ENCODE measurements at regions not wholly inside any gene's neighbourhood (a gene's known extent, or its start where the extent isn't known, plus 50 kb on each side); places are given as distances from the start of the nearest gene placed in this dataset.
A peak's percentile ranks its signal among the peaks of the same experiment; 100 is the strongest.

GRCh38 chr20:11204926-11205768 lies 531.3 kb upstream of the JAG1 start (continued):
- TF ChIP-seq NR2F6 (IDR thresholded peaks at IDR 0.05) = no peak; the same call in 1 of the 2 replicates
- peak; percentile 18; the same call in 1 of the 2 replicates for TF ChIP-seq NR2F6 (CRISPR knock-in tag; IDR thresholded peaks at IDR 0.05)
- TF ChIP-seq RBM22 (optimal IDR thresholded peaks at IDR 0.05; ENCODE audit: low read length) = no peak
- TF ChIP-seq BRD4 (CRISPR knock-in tag; IDR thresholded peaks at IDR 0.05) = no peak
- TF ChIP-seq ZMYM2 (CRISPR knock-in tag; IDR thresholded peaks at IDR 0.05) = no peak
- TF ChIP-seq ZNF710 (CRISPR knock-in tag; IDR thresholded peaks at IDR 0.05; ENCODE audit: borderline replicate concordance) = no peak
- no peak for TF ChIP-seq ZNF709 (CRISPR knock-in tag; IDR thresholded peaks at IDR 0.05)
- no peak for TF ChIP-seq ZNF460 (CRISPR knock-in tag; IDR thresholded peaks at IDR 0.05; ENCODE audit: borderline replicate concordance)
- no peak for TF ChIP-seq ZNF318 (CRISPR knock-in tag; IDR thresholded peaks at IDR 0.05)
- TF ChIP-seq ZNF670 (CRISPR knock-in tag; IDR thresholded peaks at IDR 0.05; ENCODE audit: borderline replicate concordance) = no peak
- TF ChIP-seq GABPA (IDR thresholded peaks at IDR 0.05; ENCODE audit: low read depth, low read length) = no peak
- peak; percentile 35 for TF ChIP-seq GABPA (CRISPR knock-in tag; IDR thresholded peaks at IDR 0.05; ENCODE audit: low read depth)
